ENCODE measurements at regions not wholly inside any gene's neighbourhood (a gene's known extent, or its start where the extent isn't known, plus 50 kb on each side); places are given as distances from the start of the nearest gene placed in this dataset.
"Not testable (repeated sequence)": the region's sequence is repeated elsewhere in the genome, so short reads cannot be mapped to it uniquely, and the experiment has no call there.

GRCh38 chr3:86381247-86381646 lies 609.7 kb downstream of the VGLL3 start:
- H3K27ac ChIP-seq, result no peak overlapping the region
- no peaks in the 10 kb centered on the region for H3K4me1 ChIP-seq (replicated peaks)
- no peak for DNase-seq (ENCODE audit: low read depth in 1 of 2, low spot score in 2 of 2)
- no peak overlapping the region for H3K4me3 ChIP-seq
- H3K9me3 ChIP-seq (replicated peaks), result no peaks in the 10 kb centered on the region
- no peaks in the 10 kb centered on the region for H3K36me3 ChIP-seq
- no peaks in the 10 kb centered on the region for H3K27me3 ChIP-seq (replicated peaks)

- no peak overlapping the region for H3K27ac ChIP-seq
- H3K4me3 ChIP-seq, result no peak overlapping the region
- no peaks in the 10 kb centered on the region for H3K27me3 ChIP-seq (replicated peaks)
- H3K4me1 ChIP-seq (replicated peaks), result no peaks in the 10 kb centered on the region
- H3K9me3 ChIP-seq (replicated peaks), result no peaks in the 10 kb centered on the region
- H3K36me3 ChIP-seq, result no peaks in the 10 kb centered on the region
- no peak for DNase-seq (ENCODE audit: low read depth in 1 of 2, low spot score in 2 of 2)
Observed at GRCh38 chr3:86379280-86379679, 611.7 kb downstream of the VGLL3 start.

GRCh38 chr3:86378829-86379228 lies 612.1 kb downstream of the VGLL3 start:
- Histone ChIP-seq H3K9me3 (replicated peaks) (no peaks in the 10 kb centered on the region), H3K4me3 (no peak overlapping the region), H3K27ac (no peak overlapping the region), H3K36me3 (no peaks in the 10 kb centered on the region), H3K27me3 (replicated peaks) (no peaks in the 10 kb centered on the region), H3K4me1 (replicated peaks) (no peaks in the 10 kb centered on the region)
- DNase-seq (ENCODE audit: low read depth in 1 of 2, low spot score in 2 of 2), result no peak

- H3K4me1 ChIP-seq (replicated peaks); DNase-seq (ENCODE audit: low read depth in 1 of 2, low spot score in 2 of 2); H3K36me3 ChIP-seq; H3K9me3 ChIP-seq (replicated peaks); H3K27ac ChIP-seq; H3K27me3 ChIP-seq (replicated peaks); H3K4me3 ChIP-seq: not testable (repeated sequence)
Observed at GRCh38 chr3:86335566-86335965, 655.4 kb downstream of the VGLL3 start.

GRCh38 chr3:86333636-86334035 lies 657.3 kb downstream of the VGLL3 start:
- no peak overlapping the region for H3K27ac ChIP-seq
- H3K4me3 ChIP-seq, result no peak overlapping the region
- no peaks in the 10 kb centered on the region for H3K4me1 ChIP-seq (replicated peaks)
- no peaks in the 10 kb centered on the region for H3K27me3 ChIP-seq (replicated peaks)
- DNase-seq (ENCODE audit: low read depth in 1 of 2, low spot score in 2 of 2), result no peak
- no peaks in the 10 kb centered on the region for H3K36me3 ChIP-seq
- H3K9me3 ChIP-seq (replicated peaks), result no peaks in the 10 kb centered on the region

GRCh38 chr3:86303935-86304334 lies 687.0 kb downstream of the VGLL3 start:
- no peaks in the 10 kb centered on the region for H3K27me3 ChIP-seq (replicated peaks)
- H3K4me3 ChIP-seq, result no peak overlapping the region
- H3K36me3 ChIP-seq, result no peaks in the 10 kb centered on the region
- no peaks in the 10 kb centered on the region for H3K9me3 ChIP-seq (replicated peaks)
- H3K4me1 ChIP-seq (replicated peaks), result no peaks in the 10 kb centered on the region
- DNase-seq (ENCODE audit: low read depth in 1 of 2, low spot score in 2 of 2), result no peak
- H3K27ac ChIP-seq, result no peak overlapping the region

- H3K4me3 ChIP-seq, result no peak overlapping the region
- H3K36me3 ChIP-seq, result no peaks in the 10 kb centered on the region
- no peak for DNase-seq (ENCODE audit: low read depth in 1 of 2, low spot score in 2 of 2)
- H3K4me1 ChIP-seq (replicated peaks), result no peaks in the 10 kb centered on the region
- H3K27me3 ChIP-seq (replicated peaks), result no peaks in the 10 kb centered on the region
- no peaks in the 10 kb centered on the region for H3K9me3 ChIP-seq (replicated peaks)
- no peak overlapping the region for H3K27ac ChIP-seq
Observed at GRCh38 chr3:86282106-86282787, 708.7 kb downstream of the VGLL3 start.

- no peak overlapping the region for H3K4me3 ChIP-seq
- no peaks in the 10 kb centered on the region for H3K27me3 ChIP-seq (replicated peaks)
- DNase-seq (ENCODE audit: low read depth in 1 of 2, low spot score in 2 of 2), result no peak
- no peaks in the 10 kb centered on the region for H3K36me3 ChIP-seq
- no peak overlapping the region for H3K27ac ChIP-seq
- no peaks in the 10 kb centered on the region for H3K4me1 ChIP-seq (replicated peaks)
- H3K9me3 ChIP-seq (replicated peaks), result no peaks in the 10 kb centered on the region
Observed at GRCh38 chr3:86269364-86270155, 721.4 kb downstream of the VGLL3 start.

- no peaks in the 10 kb centered on the region for H3K36me3 ChIP-seq
Observed at GRCh38 chr3:86257955-86258641, 732.9 kb downstream of the VGLL3 start.

GRCh38 chr3:86254480-86254879 lies 736.5 kb downstream of the VGLL3 start:
- Histone ChIP-seq H3K27me3 (replicated peaks) (no peaks in the 10 kb centered on the region), H3K4me3 (no peak overlapping the region), H3K36me3 (no peaks in the 10 kb centered on the region), H3K27ac (no peak overlapping the region), H3K4me1 (replicated peaks) (no peaks in the 10 kb centered on the region), H3K9me3 (replicated peaks) (no peaks in the 10 kb centered on the region)
- no peak for DNase-seq (ENCODE audit: low read depth in 1 of 2, low spot score in 2 of 2)

More at GRCh38 chr3:86257955-86258641, 732.9 kb downstream of the VGLL3 start:
- DNase-seq (ENCODE audit: low read depth in 1 of 2, low spot score in 2 of 2), result no peak
- Histone ChIP-seq H3K9me3 (replicated peaks) (no peaks in the 10 kb centered on the region), H3K27ac (no peak overlapping the region), H3K4me1 (replicated peaks) (no peaks in the 10 kb centered on the region), H3K27me3 (replicated peaks) (no peaks in the 10 kb centered on the region), H3K4me3 (no peak overlapping the region)

GRCh38 chr3:86251781-86252180 lies 739.2 kb downstream of the VGLL3 start:
- Histone ChIP-seq H3K9me3 (replicated peaks) (no peaks in the 10 kb centered on the region), H3K27me3 (replicated peaks) (no peaks in the 10 kb centered on the region), H3K4me3 (no peak overlapping the region), H3K27ac (no peak overlapping the region), H3K4me1 (replicated peaks) (no peaks in the 10 kb centered on the region), H3K36me3 (no peaks in the 10 kb centered on the region)
- no peak for DNase-seq (ENCODE audit: low read depth in 1 of 2, low spot score in 2 of 2)

GRCh38 chr3:86249833-86250232 lies 741.1 kb downstream of the VGLL3 start:
- Histone ChIP-seq H3K4me3 (no peak overlapping the region), H3K9me3 (replicated peaks) (no peaks in the 10 kb centered on the region), H3K4me1 (replicated peaks) (no peaks in the 10 kb centered on the region), H3K27ac (no peak overlapping the region), H3K27me3 (replicated peaks) (no peaks in the 10 kb centered on the region), H3K36me3 (no peaks in the 10 kb centered on the region)
- no peak for DNase-seq (ENCODE audit: low read depth in 1 of 2, low spot score in 2 of 2)

GRCh38 chr3:86245360-86245759 lies 745.6 kb downstream of the VGLL3 start:
- Histone ChIP-seq H3K27ac (no peak overlapping the region), H3K9me3 (replicated peaks) (no peaks in the 10 kb centered on the region), H3K4me1 (replicated peaks) (no peaks in the 10 kb centered on the region), H3K27me3 (replicated peaks) (no peaks in the 10 kb centered on the region), H3K4me3 (no peak overlapping the region), H3K36me3 (no peaks in the 10 kb centered on the region)
- DNase-seq (ENCODE audit: low read depth in 1 of 2, low spot score in 2 of 2), result no peak

- Histone ChIP-seq H3K4me1 (replicated peaks) (no peaks in the 10 kb centered on the region), H3K9me3 (replicated peaks) (no peaks in the 10 kb centered on the region), H3K4me3 (no peak overlapping the region), H3K27me3 (replicated peaks) (no peaks in the 10 kb centered on the region), H3K36me3 (no peaks in the 10 kb centered on the region), H3K27ac (no peak overlapping the region)
- DNase-seq (ENCODE audit: low read depth in 1 of 2, low spot score in 2 of 2), result no peak
Observed at GRCh38 chr3:86244905-86245304, 746.0 kb downstream of the VGLL3 start.

Measured in SJSA1 (cell line).